ENCODE measurements at regions not wholly inside any gene's neighbourhood (a gene's known extent, or its start where the extent isn't known, plus 50 kb on each side); places are given as distances from the start of the nearest gene placed in this dataset.
"Not testable (repeated sequence)": the region's sequence is repeated elsewhere in the genome, so short reads cannot be mapped to it uniquely, and the experiment has no call there.

DNA sequence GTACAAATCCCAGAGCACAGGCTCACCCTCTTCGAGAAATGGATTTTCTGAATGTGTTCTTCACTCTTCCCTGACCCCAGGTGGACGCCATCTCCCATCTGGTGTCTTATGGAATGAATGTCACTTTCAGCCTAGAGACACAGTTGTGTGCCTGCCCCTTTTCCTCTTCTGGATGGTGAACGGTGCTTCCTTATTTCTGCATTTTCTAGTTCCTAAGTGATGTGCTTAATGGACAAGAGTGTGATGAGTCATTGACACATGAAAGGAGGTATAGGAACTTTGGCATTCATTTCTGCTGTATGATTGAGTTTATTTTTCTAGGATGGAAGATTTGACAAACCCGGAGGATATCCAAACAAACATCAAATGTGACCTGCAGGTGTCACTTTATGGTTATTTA, 114.9 kb upstream of the PTPN20 start:
- DNase-seq (ENCODE audit: low spot score) = not testable (repeated sequence)

DNA sequence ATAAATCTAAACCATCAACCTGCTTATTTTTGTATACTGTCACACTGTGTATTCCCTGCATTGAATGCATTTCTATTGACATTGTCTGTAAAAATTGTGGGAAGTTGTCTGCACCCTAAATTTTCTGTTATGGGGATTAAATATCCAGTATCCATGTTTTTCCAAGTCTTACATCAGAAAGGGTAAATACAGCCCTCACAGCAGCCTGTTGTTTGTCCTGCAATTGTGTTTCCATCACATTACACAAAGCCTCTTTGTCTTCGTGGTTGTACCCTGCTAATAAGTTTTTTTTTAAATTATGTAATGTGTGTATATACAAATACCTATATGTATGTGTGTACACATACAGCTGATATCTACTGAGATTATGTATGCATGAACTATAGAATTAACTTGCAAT, 109.2 kb upstream of the PTPN20 start:
- DNase-seq (ENCODE audit: low spot score) = not testable (repeated sequence)

DNA sequence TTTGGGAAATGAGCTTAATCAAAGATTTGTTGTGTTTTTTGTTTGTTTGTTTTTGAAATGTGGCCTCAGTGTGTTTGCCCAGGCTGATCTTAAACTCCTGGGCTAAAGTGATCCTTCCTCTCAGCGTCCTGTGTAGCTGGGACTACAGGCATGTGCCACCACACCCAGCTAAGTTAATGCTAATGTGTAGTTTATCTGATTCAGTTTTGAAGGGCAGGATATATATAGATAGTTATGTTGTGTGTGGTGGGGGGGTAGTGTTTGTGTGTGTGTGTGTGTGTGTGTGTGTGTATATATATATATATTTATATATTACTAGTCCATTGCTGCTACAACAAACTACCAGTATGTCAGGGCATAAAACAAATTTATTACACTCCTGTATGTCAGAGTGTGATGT, 108.1 kb upstream of the PTPN20 start:
- not testable (repeated sequence) for DNase-seq (ENCODE audit: low spot score)

DNA sequence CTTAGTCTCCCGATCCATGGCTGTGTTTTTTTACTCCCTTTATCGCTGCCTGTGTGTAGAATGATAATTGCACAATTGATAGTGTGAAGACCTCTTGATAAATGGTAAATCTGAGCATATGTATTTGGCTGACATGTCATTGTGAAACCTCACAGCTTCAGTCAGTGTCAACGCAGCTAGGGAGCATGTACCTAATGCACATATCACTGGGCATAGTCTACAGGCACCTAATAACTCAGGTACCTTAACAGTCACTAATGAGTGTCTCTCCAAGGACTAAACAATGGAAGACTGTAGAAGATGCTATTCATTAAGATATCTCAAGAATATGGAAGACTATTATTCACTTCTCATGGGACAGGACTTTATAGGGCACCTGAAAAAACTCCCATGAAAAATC, 101.0 kb upstream of the PTPN20 start:
- not testable (repeated sequence) for DNase-seq (ENCODE audit: low spot score)

DNA sequence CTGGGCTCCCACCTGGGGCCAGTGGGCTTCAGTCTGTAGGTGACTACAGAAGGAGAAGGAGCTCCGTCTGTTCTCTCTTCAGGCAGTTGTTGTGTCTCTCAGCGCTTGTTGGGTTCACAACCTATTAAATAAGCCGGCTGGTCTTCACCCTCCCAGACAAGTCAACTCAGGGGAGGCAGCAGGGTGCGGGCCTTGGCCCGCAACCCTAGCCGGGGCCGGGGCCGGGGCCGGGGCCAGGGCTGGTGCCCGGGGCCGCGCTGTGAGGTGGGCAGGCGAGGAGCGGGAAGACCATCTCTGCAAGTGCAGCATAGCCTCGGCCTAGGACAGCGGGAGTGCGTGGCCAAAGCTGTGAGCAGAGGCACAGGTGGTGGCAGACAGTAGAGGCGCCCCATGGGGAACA, 95.1 kb upstream of the PTPN20 start:
- DNase-seq (ENCODE audit: low spot score) = not testable (repeated sequence)

DNA sequence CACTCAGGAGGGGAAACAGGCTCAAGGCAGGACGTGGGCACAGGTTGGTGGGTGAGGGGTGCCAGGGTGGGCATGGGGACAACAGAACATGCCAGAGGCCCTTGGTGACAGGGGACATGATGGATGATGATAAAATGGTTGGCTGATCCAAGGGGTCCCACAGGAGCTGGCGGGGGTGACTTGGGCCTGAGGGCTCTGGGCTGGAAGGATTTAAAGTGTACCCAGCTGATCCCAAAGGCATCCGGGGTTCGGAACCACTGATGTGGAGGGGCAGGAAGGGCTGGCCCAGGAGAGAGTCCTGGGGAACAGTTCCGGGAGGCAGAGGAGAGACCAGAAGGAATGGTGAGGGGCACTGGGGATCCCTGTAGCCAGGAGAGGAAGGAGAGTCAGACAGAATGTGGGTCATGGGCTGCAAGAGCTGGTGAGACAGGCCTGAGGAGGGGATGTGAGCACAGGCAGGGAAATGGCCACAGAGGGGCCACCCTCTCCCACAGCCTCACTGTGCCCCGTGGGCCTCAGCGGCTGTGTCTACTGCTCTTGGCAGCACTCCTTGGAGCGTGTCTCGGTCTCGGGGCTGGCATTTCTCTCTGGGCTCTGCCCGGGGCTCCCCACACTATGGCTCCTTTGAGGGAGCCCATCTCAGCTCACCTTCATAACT, 70.7 kb upstream of the PTPN20 start:
- DNase-seq (ENCODE audit: low spot score) = not testable (repeated sequence)

DNA sequence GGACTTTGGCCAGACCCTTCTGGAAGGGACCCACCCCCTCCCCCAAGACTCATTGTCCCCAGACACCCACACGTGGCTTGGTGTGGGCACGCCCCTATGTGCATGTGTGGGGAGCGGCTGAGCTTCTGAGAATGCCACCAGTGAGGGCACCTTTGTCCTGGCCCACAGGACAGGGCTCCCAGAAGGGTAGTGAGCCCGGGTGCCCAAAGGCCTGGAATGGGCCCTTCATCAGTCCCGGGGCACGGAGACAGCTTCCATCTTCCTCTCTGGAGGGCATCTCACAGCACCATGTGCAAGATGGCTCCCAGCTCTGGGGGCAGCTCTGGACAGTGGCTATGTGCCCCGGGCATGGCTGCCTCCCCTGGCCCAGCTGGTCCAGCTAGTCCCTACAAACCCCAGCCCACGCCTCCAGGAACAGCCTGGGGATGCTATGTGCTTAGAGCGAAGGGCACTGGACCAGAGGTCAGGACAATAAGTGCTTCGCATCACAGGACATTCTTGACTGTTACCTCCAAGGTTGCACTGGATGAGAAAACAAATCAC, 70.1 kb upstream of the PTPN20 start:
- DNase-seq (ENCODE audit: low spot score) = not testable (repeated sequence)

DNA sequence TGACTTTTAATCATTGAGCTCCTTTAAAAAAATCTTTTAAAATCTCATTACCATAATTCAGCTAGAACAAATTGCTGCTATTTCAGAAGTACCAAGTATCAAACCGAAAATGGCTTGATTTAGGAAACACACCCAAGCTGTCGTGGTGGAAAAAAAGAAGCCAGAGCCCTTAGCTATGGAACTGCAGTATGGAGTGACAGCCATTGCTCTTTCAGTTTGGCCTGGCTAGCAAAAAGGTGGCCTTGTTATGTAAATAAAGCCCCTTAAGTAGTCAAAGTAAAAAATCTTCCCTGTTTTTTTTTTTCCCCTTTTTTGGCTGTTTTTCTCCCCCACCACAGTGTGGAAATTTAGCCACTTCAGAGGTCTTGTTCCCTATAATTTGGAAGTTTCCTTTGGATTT, 66.0 kb upstream of the PTPN20 start:
- DNase-seq (ENCODE audit: low spot score) = not testable (repeated sequence)

DNA sequence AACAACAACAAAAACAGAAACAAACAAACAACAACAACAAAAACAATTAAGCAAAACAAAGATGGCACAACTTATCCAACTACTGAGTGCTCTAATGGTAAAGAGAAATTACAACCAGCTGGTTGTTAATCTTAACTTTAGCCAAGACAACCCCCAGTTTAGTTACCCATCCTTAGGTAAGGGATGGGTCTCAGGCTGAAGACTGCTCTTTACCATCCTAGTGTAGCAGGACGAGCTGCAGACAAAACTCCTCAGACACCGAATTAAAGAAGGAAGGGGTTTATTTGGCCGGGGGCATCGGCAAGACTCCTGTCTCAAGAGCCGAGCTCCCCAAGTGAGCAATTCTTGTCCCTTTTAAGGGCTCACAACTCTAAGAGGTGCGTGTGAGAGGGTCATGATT, 65.6 kb upstream of the PTPN20 start:
- DNase-seq (ENCODE audit: low spot score) = not testable (repeated sequence)

DNA sequence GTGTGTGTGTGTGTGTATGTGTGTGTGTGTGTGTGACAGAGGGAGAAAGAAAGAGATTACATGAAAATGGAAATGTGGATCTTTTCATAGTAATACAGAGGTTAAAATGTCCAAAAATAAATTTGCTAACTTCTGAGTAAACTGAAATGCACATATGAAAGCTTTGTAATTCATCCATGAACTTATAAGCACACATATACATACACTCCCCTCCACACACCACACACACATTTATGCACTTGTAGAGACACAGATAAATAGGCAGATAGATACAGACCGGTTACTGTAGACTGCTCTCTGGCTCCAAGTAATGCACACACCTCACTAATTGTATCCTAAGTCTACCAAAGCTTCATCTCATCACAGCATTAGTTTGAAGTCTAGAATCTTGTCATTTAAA, 50.5 kb upstream of the PTPN20 start:
- not testable (repeated sequence) for DNase-seq (ENCODE audit: low spot score)
